ENCODE measurements at regions not wholly inside any gene's neighbourhood (a gene's known extent, or its start where the extent isn't known, plus 50 kb on each side); places are given as distances from the start of the nearest gene placed in this dataset.

GRCh38 chr1:114235281-114235680 is 81.6 kb upstream of the SYT6 start:
- H3K36me3 ChIP-seq (ENCODE audit: low read depth, missing control alignments), result no peaks in the 10 kb centered on the region
- 79% methylated on average over 3 of the region's 3 CpGs for WGBS, 2 donors

DNA sequence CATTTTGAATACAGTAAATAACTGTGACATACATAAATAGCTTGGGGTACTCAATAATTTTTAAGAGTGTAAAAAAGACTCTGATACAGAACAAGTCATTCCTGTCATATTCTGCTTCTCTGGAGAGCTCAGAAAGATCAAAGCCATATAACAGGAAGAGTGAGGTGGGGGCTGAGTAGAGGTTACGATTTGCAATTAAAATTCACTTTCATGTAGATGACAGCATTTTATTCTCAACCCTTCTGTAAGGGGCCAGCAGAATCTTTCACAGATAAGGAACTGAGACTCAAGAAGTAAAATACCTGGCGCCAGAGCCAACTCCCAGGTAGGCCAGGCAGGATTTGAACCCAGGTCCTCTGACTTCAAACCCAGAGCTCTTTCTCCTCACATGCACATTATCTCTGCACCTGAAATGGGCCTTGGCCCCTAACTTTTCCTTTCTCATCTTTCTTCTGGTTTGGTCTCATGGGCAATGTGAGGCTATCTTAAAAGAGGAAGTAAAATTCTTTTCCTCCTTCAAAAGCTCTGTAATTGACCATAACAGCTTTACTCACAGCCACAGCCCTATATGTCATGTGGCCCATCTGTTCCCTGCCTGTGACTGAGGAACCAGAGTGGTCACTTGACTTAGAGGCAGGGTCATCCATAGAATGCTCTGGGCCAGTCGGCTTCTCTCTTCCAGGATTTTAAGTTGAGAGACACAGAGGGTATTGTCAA is 80.9 kb upstream of the SYT6 start:
- no peak for DNase-seq
- H3K9me3 ChIP-seq, result no peaks in the 10 kb centered on the region
- no peaks in the 10 kb centered on the region for H3K27me3 ChIP-seq
- no peak overlapping the region for H3K27ac ChIP-seq
- 84 to 86% methylated on average over 3 of the region's 3 CpGs for WGBS, 2 donors
- intact Hi-C loops (cut with DNase I; ENCODE audit: low total_unique reads), result no loop called here
- no peaks in the 10 kb centered on the region for H3K4me1 ChIP-seq
- no peak overlapping the region for H3K4me3 ChIP-seq
- TF ChIP-seq CTCF (IDR thresholded peaks at IDR 0.05), result no peak
- no peak for TF ChIP-seq POLR2A (IDR thresholded peaks at IDR 0.05)
- no peaks in the 10 kb centered on the region for H3K36me3 ChIP-seq (ENCODE audit: low read depth, missing control alignments)

More at GRCh38 chr1:114235281-114235680, 81.6 kb upstream of the SYT6 start:
- intact Hi-C loops (cut with DNase I; ENCODE audit: low total_unique reads), result no loop called here
- H3K4me3 ChIP-seq, result no peak overlapping the region
- no peaks in the 10 kb centered on the region for H3K27me3 ChIP-seq
- no peaks in the 10 kb centered on the region for H3K9me3 ChIP-seq
- no peak for DNase-seq
- H3K27ac ChIP-seq, result no peak overlapping the region
- no peaks in the 10 kb centered on the region for H3K4me1 ChIP-seq
- TF ChIP-seq POLR2A (IDR thresholded peaks at IDR 0.05) (no peak), CTCF (IDR thresholded peaks at IDR 0.05) (no peak)

DNA sequence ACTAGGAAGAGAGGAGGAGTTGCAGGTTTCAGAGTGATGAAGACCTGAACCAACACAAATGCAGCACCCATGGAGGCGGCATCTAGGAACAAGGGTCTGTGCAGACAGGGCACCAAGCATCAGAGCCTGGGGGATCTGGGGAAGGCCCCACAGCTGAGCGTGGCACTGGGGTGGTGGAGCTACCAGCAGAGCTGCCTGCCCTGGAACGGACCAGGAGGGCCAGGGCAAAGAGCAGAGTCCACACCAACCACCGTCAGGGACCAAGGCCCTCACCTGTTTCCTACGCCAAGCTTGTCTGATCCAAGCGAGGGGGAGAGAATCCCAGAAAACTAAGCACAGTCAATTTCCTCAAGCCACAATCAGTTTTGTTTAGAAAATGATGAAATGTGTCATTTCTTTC is 79.0 kb upstream of the SYT6 start:
- no peak for DNase-seq
- no peaks in the 10 kb centered on the region for H3K27me3 ChIP-seq
- no peak overlapping the region for H3K27ac ChIP-seq
- TF ChIP-seq POLR2A (IDR thresholded peaks at IDR 0.05), result no peak
- TF ChIP-seq CTCF (IDR thresholded peaks at IDR 0.05), result no peak
- H3K36me3 ChIP-seq (ENCODE audit: low read depth, missing control alignments), result no peaks in the 10 kb centered on the region
- intact Hi-C loops (cut with DNase I; ENCODE audit: low total_unique reads), result no loop called here
- no peak overlapping the region for H3K4me3 ChIP-seq
- H3K9me3 ChIP-seq, result no peaks in the 10 kb centered on the region
- H3K4me1 ChIP-seq, result no peaks in the 10 kb centered on the region
- WGBS, 2 donors, result 73 to 79% methylated on average over 6 of the region's 6 CpGs

DNA sequence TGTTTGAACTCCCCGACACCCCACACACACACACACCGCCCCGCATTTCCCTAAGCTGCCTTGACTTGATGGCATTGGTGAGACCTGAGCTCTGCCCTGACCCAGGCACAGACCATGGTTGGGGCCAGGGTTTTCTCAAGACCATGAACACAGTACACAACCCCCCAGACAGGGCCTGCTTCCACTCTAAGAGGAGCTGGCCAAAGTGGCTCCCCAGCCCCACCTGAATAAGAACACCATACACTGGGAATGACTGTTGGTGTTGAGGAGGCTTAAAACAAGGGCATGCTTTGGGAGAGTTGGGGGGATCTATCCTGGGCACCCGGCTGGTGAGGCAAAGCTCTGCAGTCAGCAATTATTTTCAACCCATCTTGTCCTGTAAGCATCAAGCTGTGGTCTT is 77.6 kb upstream of the SYT6 start:
- DNase-seq, result no peak
- WGBS, 2 donors, result 95 to 98% methylated on average over 4 of the region's 4 CpGs
- Histone ChIP-seq H3K27me3 (no peaks in the 10 kb centered on the region), H3K4me3 (no peak overlapping the region), H3K36me3 (ENCODE audit: low read depth, missing control alignments) (no peaks in the 10 kb centered on the region), H3K4me1 (no peaks in the 10 kb centered on the region), H3K9me3 (no peaks in the 10 kb centered on the region), H3K27ac (no peak overlapping the region)
- no peak for TF ChIP-seq POLR2A (IDR thresholded peaks at IDR 0.05)
- no peak for TF ChIP-seq CTCF (IDR thresholded peaks at IDR 0.05)
- intact Hi-C loops (cut with DNase I; ENCODE audit: low total_unique reads), result no loop called here

GRCh38 chr1:114229368-114229767 is 75.7 kb upstream of the SYT6 start:
- Histone ChIP-seq H3K27ac (no peak overlapping the region), H3K36me3 (ENCODE audit: low read depth, missing control alignments) (no peaks in the 10 kb centered on the region), H3K27me3 (no peaks in the 10 kb centered on the region), H3K9me3 (no peaks in the 10 kb centered on the region), H3K4me1 (no peaks in the 10 kb centered on the region), H3K4me3 (no peak overlapping the region)
- WGBS, 2 donors, result 89 to 93% methylated on average over 7 of the region's 7 CpGs
- TF ChIP-seq POLR2A (IDR thresholded peaks at IDR 0.05) (no peak), CTCF (IDR thresholded peaks at IDR 0.05) (no peak)
- intact Hi-C loops (cut with DNase I; ENCODE audit: low total_unique reads), result no loop called here
- DNase-seq, result no peak

Measured in testis (tissue), 2 donors.